OCI-LY3 (cell line): ENCODE measurements at regions not wholly inside any gene's neighbourhood (a gene's known extent, or its start where the extent isn't known, plus 50 kb on each side); places are given as distances from the start of the nearest gene placed in this dataset.
"Not testable (repeated sequence)": the region's sequence is repeated elsewhere in the genome, so short reads cannot be mapped to it uniquely, and the experiment has no call there.

ENCODE experiments used
- CTCF ChIP-seq: fragments of 200-600, 300-600 bp; sonication (generic); IDR thresholded peaks from 2 replicates; pipeline ENCODE4 v1.5.1; 2014; ENCODE audit warnings: antibody characterized with exemption, low read length, low read depth
- EZH2phosphoT487 ChIP-seq: fragments of 200-600 bp; shearing (Covaris generic); IDR thresholded peaks from 2 replicates; pipeline ENCODE4 v1.6.1; 2018; ENCODE audit warnings: antibody characterized with exemption, mixed run types, low read depth

- not testable (repeated sequence) for TF ChIP-seq CTCF, EZH2phosphoT487
Measured at GRCh38 chr6:152834366-152834765, 83.8 kb downstream of the VIP start.
